Type B pancreatic cell (in vitro differentiated cells): ENCODE measurements at regions not wholly inside any gene's neighbourhood (a gene's known extent, or its start where the extent isn't known, plus 50 kb on each side); places are given as distances from the start of the nearest gene placed in this dataset.

Experiments
- DNase-seq: peaks from one replicate; pipeline ENCODE4 v3.0.0; 2021; ENCODE audit warnings: mixed read lengths; ENCODE audit not compliant: unreplicated experiment; ENCODE audit errors: extremely low spot score
- H3K27ac Mint-ChIP-seq: 2 replicates; pipeline ENCODE4 v1.8.0; 2021; ENCODE audit warnings: mild to moderate bottlenecking, mixed read lengths
- H3K27me3 Mint-ChIP-seq: 2 replicates; pipeline ENCODE4 v1.8.0; 2021; ENCODE audit warnings: mixed read lengths
- H3K36me3 Mint-ChIP-seq: 2 replicates; pipeline ENCODE4 v1.8.0; 2021; ENCODE audit warnings: mixed read lengths
- H3K4me1 Mint-ChIP-seq: one replicate; pipeline ENCODE4 v1.8.0; 2021; ENCODE audit warnings: mixed read lengths; ENCODE audit not compliant: unreplicated experiment
- H3K4me3 Mint-ChIP-seq: 2 replicates; pipeline ENCODE4 v1.8.0; 2021; ENCODE audit warnings: mild to moderate bottlenecking, mixed read lengths
- H3K9me3 Mint-ChIP-seq: 2 replicates; pipeline ENCODE4 v1.8.0; 2021; ENCODE audit warnings: mixed read lengths
- CTCF ChIP-seq: fragments of 200-600 bp; sonication (generic); conservative IDR thresholded peaks from 2 replicates; pipeline ENCODE4 v1.5.0; 2021; ENCODE audit warnings: antibody characterized with exemption, mild to moderate bottlenecking

DNA sequence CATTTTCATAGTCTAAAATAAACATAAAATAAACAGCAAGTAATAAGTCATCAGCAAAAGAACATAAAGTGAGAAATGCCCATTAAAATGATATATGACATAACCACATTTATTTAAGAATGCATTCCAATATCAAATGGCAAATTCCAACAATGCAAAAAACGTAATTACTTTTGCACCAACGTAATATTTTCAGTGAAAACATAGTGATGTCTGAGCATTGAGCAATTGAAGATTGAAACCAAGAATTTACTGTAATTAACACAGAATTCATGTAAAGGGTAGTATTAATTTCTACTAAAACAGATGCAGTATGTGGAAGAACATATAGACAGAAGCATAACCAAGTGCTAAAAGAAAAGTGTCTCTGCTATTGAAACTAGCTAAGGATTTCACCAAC, 123.0 kb upstream of the TNS3 start:
- H3K36me3 Mint-ChIP-seq: no peaks in the 10 kb centered on the region
- no peak for TF ChIP-seq CTCF
- no peaks in the 10 kb centered on the region for H3K27me3 Mint-ChIP-seq
- peaks cover 10% of the 10 kb centered on the region for H3K4me1 Mint-ChIP-seq
- H3K4me3 Mint-ChIP-seq: no peak overlapping the region
- H3K9me3 Mint-ChIP-seq: no peaks in the 10 kb centered on the region
- no peak overlapping the region for H3K27ac Mint-ChIP-seq
- no peak for DNase-seq

- Mint-ChIP-seq H3K27ac (no peak overlapping the region), H3K4me1 (peaks cover 6% of the 10 kb centered on the region), H3K27me3 (no peaks in the 10 kb centered on the region), H3K4me3 (no peak overlapping the region), H3K36me3 (no peaks in the 10 kb centered on the region), H3K9me3 (no peaks in the 10 kb centered on the region)
- TF ChIP-seq CTCF: no peak
- no peak for DNase-seq
Observed at GRCh38 chr7:47702080-47702479, 120.2 kb upstream of the TNS3 start.

GRCh38 chr7:47698386-47698785, 116.5 kb upstream of the TNS3 start:
- DNase-seq: no peak
- no peak overlapping the region for H3K4me3 Mint-ChIP-seq
- no peaks in the 10 kb centered on the region for H3K36me3 Mint-ChIP-seq
- H3K27me3 Mint-ChIP-seq: no peaks in the 10 kb centered on the region
- H3K9me3 Mint-ChIP-seq: peaks cover 1% of the 10 kb centered on the region
- TF ChIP-seq CTCF: no peak
- peaks cover 1% of the 10 kb centered on the region for H3K4me1 Mint-ChIP-seq
- no peak overlapping the region for H3K27ac Mint-ChIP-seq

GRCh38 chr7:47697543-47697942, 115.6 kb upstream of the TNS3 start:
- no peaks in the 10 kb centered on the region for H3K36me3 Mint-ChIP-seq
- no peak overlapping the region for H3K4me3 Mint-ChIP-seq
- TF ChIP-seq CTCF: no peak
- H3K27me3 Mint-ChIP-seq: no peaks in the 10 kb centered on the region
- no peak for DNase-seq
- no peak overlapping the region for H3K27ac Mint-ChIP-seq
- peaks cover 6% of the 10 kb centered on the region for H3K4me1 Mint-ChIP-seq
- peaks cover 7% of the 10 kb centered on the region for H3K9me3 Mint-ChIP-seq

DNA sequence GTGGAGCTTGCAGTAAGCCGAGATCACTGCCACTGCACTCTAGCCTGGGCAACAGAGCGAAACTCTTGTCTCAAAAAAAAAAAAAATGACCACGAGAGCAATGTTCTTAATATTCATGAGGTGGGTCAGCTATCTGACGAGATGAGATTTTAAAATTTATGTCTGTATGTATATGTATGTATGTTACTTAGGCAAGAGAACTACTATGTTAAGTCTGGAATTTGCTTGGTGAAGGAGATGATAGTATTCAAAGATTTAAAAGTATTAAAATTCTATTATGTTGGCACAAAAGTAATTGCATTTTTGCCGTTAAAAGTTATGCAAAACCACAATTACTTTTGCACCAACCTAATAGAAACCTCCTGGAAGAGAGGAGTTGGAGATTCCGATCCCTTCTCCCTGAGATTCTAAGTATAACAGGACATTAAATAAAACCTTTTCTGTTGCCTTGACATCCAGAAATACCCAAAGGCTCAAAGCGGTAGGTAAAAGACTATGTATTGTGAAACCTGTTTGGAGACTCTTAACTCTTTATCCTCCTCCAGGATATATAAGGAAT, 114.3 kb upstream of the TNS3 start:
- H3K9me3 Mint-ChIP-seq: peaks cover 7% of the 10 kb centered on the region
- no peak overlapping the region for H3K4me3 Mint-ChIP-seq
- peaks cover 6% of the 10 kb centered on the region for H3K4me1 Mint-ChIP-seq
- DNase-seq: no peak
- no peaks in the 10 kb centered on the region for H3K27me3 Mint-ChIP-seq
- TF ChIP-seq CTCF: no peak
- no peaks in the 10 kb centered on the region for H3K36me3 Mint-ChIP-seq
- H3K27ac Mint-ChIP-seq: no peak overlapping the region

- Mint-ChIP-seq H3K4me3 (no peak overlapping the region), H3K36me3 (no peaks in the 10 kb centered on the region), H3K4me1 (peaks cover 20% of the 10 kb centered on the region), H3K27me3 (no peaks in the 10 kb centered on the region), H3K9me3 (peaks cover 7% of the 10 kb centered on the region), H3K27ac (peak overlapping the region; percentile 46)
- TF ChIP-seq CTCF: no peak
- no peak for DNase-seq
Observed at GRCh38 chr7:47693216-47693615, 111.3 kb upstream of the TNS3 start.
